ENCODE measurements at regions not wholly inside any gene's neighbourhood (a gene's known extent, or its start where the extent isn't known, plus 50 kb on each side); places are given as distances from the start of the nearest gene placed in this dataset.

- no peak for ATAC-seq
- BruUV-seq (replicated peaks), result no TSS peak
- DNase-seq, result no peak
- H3K36me3 ChIP-seq (ENCODE audit: low read depth, low read length), result no peaks in the 10 kb centered on the region
- no peaks in the 10 kb centered on the region for H3K27me3 ChIP-seq (ENCODE audit: low read length)
- intact Hi-C loops (cut with micrococcal nuclease), result no loop called here
- H3F3A ChIP-seq (ENCODE audit: low read length, unreplicated experiment), result no peaks in the 10 kb centered on the region
- H2AFZ ChIP-seq (ENCODE audit: low read length), result no peak overlapping the region
- H4K20me1 ChIP-seq (ENCODE audit: low read length), result no peaks in the 10 kb centered on the region
- no peak overlapping the region for H3K27ac ChIP-seq (ENCODE audit: low read length)
- TF ChIP-seq CTCF (conservative IDR thresholded peaks at IDR 0.05; ENCODE audit: low read depth, low read length) (no peak), EZH2 (IDR thresholded peaks at IDR 0.05; ENCODE audit: low read length, unreplicated experiment) (no peak), EZH2phosphoT487 (IDR thresholded peaks at IDR 0.05; ENCODE audit: borderline replicate concordance, low read length) (no peak)
- no peaks in the 10 kb centered on the region for H3K9me3 ChIP-seq (ENCODE audit: low read length)
- no peak overlapping the region for H3K4me3 ChIP-seq (ENCODE audit: low read length)
- peaks cover 23% of the 10 kb centered on the region for H3K4me1 ChIP-seq (ENCODE audit: insufficient read depth, low read length)
- no peaks in the 10 kb centered on the region for H3K9me2 ChIP-seq (replicated peaks; ENCODE audit: low read length)
- ChIA-PET POLR2A (ENCODE audit: unreplicated experiment) (no interaction called here), CTCF (no interaction called here)
- H3K79me2 ChIP-seq (ENCODE audit: low read length), result no peaks in the 10 kb centered on the region
- no peak overlapping the region for H3K4me2 ChIP-seq (ENCODE audit: low read length)
- no peak overlapping the region for H3K9ac ChIP-seq (ENCODE audit: low read length)
Measured at GRCh38 chr6:133740816-133741215, 148.1 kb upstream of the TCF21 start.

- Histone ChIP-seq H3K36me3 (ENCODE audit: low read depth, low read length) (no peaks in the 10 kb centered on the region), H3K4me3 (ENCODE audit: low read length) (no peak overlapping the region), H3K4me2 (ENCODE audit: low read length) (peak overlapping the region; percentile 47; the same call in 1 of the 2 replicates), H3K79me2 (ENCODE audit: low read length) (no peaks in the 10 kb centered on the region), H3F3A (ENCODE audit: low read length, unreplicated experiment) (no peaks in the 10 kb centered on the region), H3K27ac (ENCODE audit: low read length) (no peak overlapping the region), H4K20me1 (ENCODE audit: low read length) (no peaks in the 10 kb centered on the region), H3K4me1 (ENCODE audit: insufficient read depth, low read length) (peaks cover 27% of the 10 kb centered on the region), H3K9me3 (ENCODE audit: low read length) (no peaks in the 10 kb centered on the region), H3K9me2 (replicated peaks; ENCODE audit: low read length) (no peaks in the 10 kb centered on the region), H2AFZ (ENCODE audit: low read length) (peak overlapping the region; percentile 72), H3K27me3 (ENCODE audit: low read length) (no peaks in the 10 kb centered on the region), H3K9ac (ENCODE audit: low read length) (no peak overlapping the region)
- intact Hi-C loops (cut with micrococcal nuclease), result no loop called here
- BruUV-seq (replicated peaks), result no TSS peak
- ATAC-seq (peak; percentile 33; the same call in 1 of the 2 replicates), DNase-seq (no peak)
- no peak for TF ChIP-seq CTCF (conservative IDR thresholded peaks at IDR 0.05; ENCODE audit: low read depth, low read length)
- no peak for TF ChIP-seq EZH2phosphoT487 (IDR thresholded peaks at IDR 0.05; ENCODE audit: borderline replicate concordance, low read length)
- no peak for TF ChIP-seq EZH2 (IDR thresholded peaks at IDR 0.05; ENCODE audit: low read length, unreplicated experiment)
- POLR2A ChIA-PET (ENCODE audit: unreplicated experiment), result no interaction called here
- CTCF ChIA-PET, result no interaction called here
Measured at GRCh38 chr6:133741375-133741861, 147.5 kb upstream of the TCF21 start.

GRCh38 chr6:133743621-133744020 is 145.3 kb upstream of the TCF21 start:
- H3K4me3 ChIP-seq (ENCODE audit: low read length), result no peak overlapping the region
- no TSS peak for BruUV-seq (replicated peaks)
- H2AFZ ChIP-seq (ENCODE audit: low read length), result no peak overlapping the region
- H3K36me3 ChIP-seq (ENCODE audit: low read depth, low read length), result no peaks in the 10 kb centered on the region
- ATAC-seq (no peak), DNase-seq (no peak)
- ChIA-PET POLR2A (ENCODE audit: unreplicated experiment) (no interaction called here), CTCF (no interaction called here)
- H3F3A ChIP-seq (ENCODE audit: low read length, unreplicated experiment), result no peaks in the 10 kb centered on the region
- H3K27ac ChIP-seq (ENCODE audit: low read length), result no peak overlapping the region
- no peaks in the 10 kb centered on the region for H4K20me1 ChIP-seq (ENCODE audit: low read length)
- H3K4me2 ChIP-seq (ENCODE audit: low read length), result no peak overlapping the region
- no peaks in the 10 kb centered on the region for H3K9me3 ChIP-seq (ENCODE audit: low read length)
- no peak for TF ChIP-seq EZH2 (IDR thresholded peaks at IDR 0.05; ENCODE audit: low read length, unreplicated experiment)
- no peak for TF ChIP-seq EZH2phosphoT487 (IDR thresholded peaks at IDR 0.05; ENCODE audit: borderline replicate concordance, low read length)
- TF ChIP-seq CTCF (conservative IDR thresholded peaks at IDR 0.05; ENCODE audit: low read depth, low read length), result no peak
- H3K9ac ChIP-seq (ENCODE audit: low read length), result no peak overlapping the region
- intact Hi-C loops (cut with micrococcal nuclease), result no loop called here
- H3K79me2 ChIP-seq (ENCODE audit: low read length), result no peaks in the 10 kb centered on the region
- H3K27me3 ChIP-seq (ENCODE audit: low read length), result no peaks in the 10 kb centered on the region
- peaks cover 27% of the 10 kb centered on the region for H3K4me1 ChIP-seq (ENCODE audit: insufficient read depth, low read length)
- no peaks in the 10 kb centered on the region for H3K9me2 ChIP-seq (replicated peaks; ENCODE audit: low read length)

Measured in PC-3 (cell line).